Mesothelial cell of epicardium (in vitro differentiated cells): ENCODE measurements at regions not wholly inside any gene's neighbourhood (a gene's known extent, or its start where the extent isn't known, plus 50 kb on each side); places are given as distances from the start of the nearest gene placed in this dataset.

Experiments used
- DNase-seq, 2 experiments: peaks; one replicate each; pipeline ENCODE4 v3.0.0; 2021; ENCODE audit warnings: low spot score in 2 of 2; ENCODE audit not compliant: unreplicated experiment in 2 of 2
- H3K27ac Mint-ChIP-seq: 2 replicates; pipeline ENCODE4 v1.8.0; 2021; ENCODE audit warnings: mixed read lengths
- H3K27me3 Mint-ChIP-seq: 2 replicates; pipeline ENCODE4 v1.8.0; 2021; ENCODE audit warnings: low read depth, mixed read lengths
- H3K36me3 Mint-ChIP-seq: 2 replicates; pipeline ENCODE4 v1.8.0; 2021; ENCODE audit warnings: mixed read lengths
- H3K4me1 Mint-ChIP-seq: 2 replicates; pipeline ENCODE4 v1.8.0; 2021; ENCODE audit warnings: mixed read lengths
- H3K4me3 Mint-ChIP-seq: 2 replicates; pipeline ENCODE4 v1.8.0; 2021; ENCODE audit warnings: mild to moderate bottlenecking, moderate library complexity, mixed read lengths
- H3K9me3 Mint-ChIP-seq: 2 replicates; pipeline ENCODE4 v1.8.0; 2021; ENCODE audit warnings: mixed read lengths
- TF ChIP-seq, protein P1 (sequence below): fragments of 200-600 bp; sonication (generic); IDR thresholded peaks from one replicate; pipeline ENCODE4 v1.5.0; 2021; ENCODE audit warnings: antibody characterized with exemption; ENCODE audit not compliant: unreplicated experiment

DNA sequence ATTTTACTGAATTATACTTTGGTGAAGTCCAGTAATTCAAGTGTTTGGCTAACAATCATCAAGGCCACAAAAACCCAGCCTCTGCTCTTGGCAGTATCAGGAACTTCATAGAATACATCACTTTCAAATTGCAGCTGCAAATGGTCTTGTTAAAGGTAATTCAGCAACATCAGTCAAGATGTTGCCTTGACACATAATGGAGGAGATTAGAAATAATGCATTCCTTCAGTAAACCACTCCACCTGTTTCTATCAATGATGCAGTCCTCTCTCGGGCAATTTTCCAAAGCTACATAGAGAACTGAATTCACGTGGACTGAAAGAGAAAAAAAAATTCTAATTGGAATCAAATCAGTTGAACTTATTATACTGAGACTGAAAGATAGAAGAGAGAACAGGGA, 279.3 kb downstream of the VGLL3 start:
- H3K4me1 Mint-ChIP-seq, result peaks cover 5% of the 10 kb centered on the region
- H3K27ac Mint-ChIP-seq, result no peak overlapping the region

DNA sequence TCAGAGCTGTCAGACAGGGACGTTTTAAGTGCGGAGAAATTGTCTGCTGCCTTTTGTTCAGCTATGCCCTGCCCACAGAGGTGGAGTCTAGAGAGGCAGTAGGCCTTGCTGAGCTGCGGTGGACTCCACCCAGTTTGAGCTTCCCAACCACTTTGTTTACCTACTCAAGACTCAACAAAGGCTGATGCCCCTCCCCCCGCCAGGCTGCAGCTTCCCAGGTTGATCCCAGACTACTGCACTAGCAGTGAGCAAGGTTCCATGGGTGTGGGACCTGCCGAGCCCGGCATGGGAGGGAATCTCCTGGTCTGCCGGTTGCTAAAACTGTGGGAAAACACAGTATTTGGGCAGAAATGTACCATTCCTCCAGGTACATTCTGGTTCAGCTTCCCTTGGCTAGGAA, 282.1 kb downstream of the VGLL3 start:
- Mint-ChIP-seq H3K36me3 (no peaks in the 10 kb centered on the region), H3K27me3 (no peaks in the 10 kb centered on the region), H3K4me3 (no peak overlapping the region), H3K27ac (no peak overlapping the region), H3K9me3 (peaks cover 16% of the 10 kb centered on the region), H3K4me1 (peaks cover 5% of the 10 kb centered on the region)
- TF ChIP-seq, protein P1, sequence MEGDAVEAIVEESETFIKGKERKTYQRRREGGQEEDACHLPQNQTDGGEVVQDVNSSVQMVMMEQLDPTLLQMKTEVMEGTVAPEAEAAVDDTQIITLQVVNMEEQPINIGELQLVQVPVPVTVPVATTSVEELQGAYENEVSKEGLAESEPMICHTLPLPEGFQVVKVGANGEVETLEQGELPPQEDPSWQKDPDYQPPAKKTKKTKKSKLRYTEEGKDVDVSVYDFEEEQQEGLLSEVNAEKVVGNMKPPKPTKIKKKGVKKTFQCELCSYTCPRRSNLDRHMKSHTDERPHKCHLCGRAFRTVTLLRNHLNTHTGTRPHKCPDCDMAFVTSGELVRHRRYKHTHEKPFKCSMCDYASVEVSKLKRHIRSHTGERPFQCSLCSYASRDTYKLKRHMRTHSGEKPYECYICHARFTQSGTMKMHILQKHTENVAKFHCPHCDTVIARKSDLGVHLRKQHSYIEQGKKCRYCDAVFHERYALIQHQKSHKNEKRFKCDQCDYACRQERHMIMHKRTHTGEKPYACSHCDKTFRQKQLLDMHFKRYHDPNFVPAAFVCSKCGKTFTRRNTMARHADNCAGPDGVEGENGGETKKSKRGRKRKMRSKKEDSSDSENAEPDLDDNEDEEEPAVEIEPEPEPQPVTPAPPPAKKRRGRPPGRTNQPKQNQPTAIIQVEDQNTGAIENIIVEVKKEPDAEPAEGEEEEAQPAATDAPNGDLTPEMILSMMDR, result no peak
- DNase-seq, result no peak

More for the DNA sequence above, 279.3 kb downstream of the VGLL3 start:
- Mint-ChIP-seq H3K36me3 (no peaks in the 10 kb centered on the region), H3K27me3 (no peaks in the 10 kb centered on the region), H3K4me3 (no peak overlapping the region), H3K9me3 (peaks cover 5% of the 10 kb centered on the region)
- TF ChIP-seq, protein P1, result no peak
- DNase-seq, result no peak

DNA sequence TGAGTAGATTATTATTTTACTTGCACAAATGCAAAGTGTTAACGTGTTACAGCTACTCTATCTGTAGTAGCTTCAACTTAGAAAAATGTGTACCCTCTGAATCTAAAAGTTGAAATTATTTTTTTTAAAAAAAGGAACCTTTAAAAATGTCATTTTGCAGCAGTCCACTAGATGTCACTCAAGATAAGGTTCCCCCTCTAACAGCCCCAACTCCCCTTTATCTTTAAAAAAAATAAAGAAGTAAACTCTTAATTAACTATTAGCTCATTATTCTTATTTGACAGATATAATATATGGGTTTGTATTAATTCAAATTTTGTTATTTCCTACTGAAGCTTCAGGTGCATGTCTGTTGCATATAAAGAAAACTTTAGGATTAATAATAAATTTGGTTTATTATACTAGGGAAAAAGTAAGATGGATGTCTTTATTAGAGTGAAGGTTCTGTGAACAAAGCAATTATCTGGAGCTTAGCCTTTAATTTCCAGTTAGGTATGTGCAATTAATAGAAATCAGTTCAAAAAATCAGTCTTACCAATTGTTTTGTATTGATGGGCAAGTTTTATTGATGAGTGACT, 288.5 kb downstream of the VGLL3 start:
- peaks cover 11% of the 10 kb centered on the region for H3K9me3 Mint-ChIP-seq
- no peak for DNase-seq
- no peaks in the 10 kb centered on the region for H3K4me1 Mint-ChIP-seq
- TF ChIP-seq, protein P1, result peak; percentile 37
- H3K36me3 Mint-ChIP-seq, result no peaks in the 10 kb centered on the region
- H3K27me3 Mint-ChIP-seq, result no peaks in the 10 kb centered on the region
- H3K27ac Mint-ChIP-seq, result no peak overlapping the region
- H3K4me3 Mint-ChIP-seq, result no peak overlapping the region

DNA sequence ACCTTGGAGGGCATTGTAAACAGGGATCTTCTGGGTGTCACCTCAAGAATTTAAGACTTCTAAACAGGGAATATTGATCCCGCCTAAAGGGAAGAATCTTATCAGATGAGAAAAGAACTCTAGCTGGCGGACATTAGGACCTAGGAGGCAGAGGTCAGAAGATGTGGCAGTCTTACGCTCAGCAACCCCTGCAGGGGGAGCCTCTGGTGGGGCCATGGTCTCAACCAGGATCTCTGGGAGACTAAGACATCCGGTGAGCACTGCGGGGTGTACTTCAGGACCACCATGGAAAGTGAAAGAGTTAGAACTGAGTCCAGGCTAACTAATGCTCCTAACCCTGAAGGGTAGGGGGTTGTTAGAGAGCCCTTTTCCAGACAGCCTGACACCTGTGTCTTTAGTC, 295.2 kb downstream of the VGLL3 start:
- Mint-ChIP-seq H3K27me3 (no peaks in the 10 kb centered on the region), H3K4me3 (no peak overlapping the region), H3K27ac (no peak overlapping the region), H3K4me1 (peaks cover 13% of the 10 kb centered on the region), H3K36me3 (no peaks in the 10 kb centered on the region), H3K9me3 (no peaks in the 10 kb centered on the region)
- no peak for DNase-seq
- TF ChIP-seq, protein P1, result no peak

DNA sequence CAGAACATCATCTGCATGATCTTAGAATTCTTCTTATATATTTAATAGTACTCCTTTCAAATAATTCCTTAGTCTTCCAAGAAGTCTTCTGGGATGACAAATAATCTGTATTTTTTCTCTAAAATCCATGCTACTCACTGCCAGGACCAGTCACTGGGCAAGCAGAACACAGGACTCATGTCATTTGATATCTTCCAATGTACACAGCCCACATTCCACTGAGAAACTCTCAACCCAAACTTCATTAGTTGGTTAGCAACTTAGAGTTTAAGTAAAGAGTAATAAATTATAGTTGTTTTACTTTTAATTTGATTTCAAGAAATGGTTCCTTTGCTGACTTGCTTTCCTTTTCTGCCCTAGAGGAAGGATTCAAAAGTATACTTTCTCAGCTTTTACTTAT, 317.0 kb downstream of the VGLL3 start:
- TF ChIP-seq, protein P1, result no peak
- Mint-ChIP-seq H3K4me3 (no peak overlapping the region), H3K36me3 (peaks cover 2% of the 10 kb centered on the region), H3K27me3 (no peaks in the 10 kb centered on the region), H3K27ac (no peak overlapping the region), H3K9me3 (peaks cover 28% of the 10 kb centered on the region), H3K4me1 (peaks cover 3% of the 10 kb centered on the region)
- DNase-seq, result no peak

DNA sequence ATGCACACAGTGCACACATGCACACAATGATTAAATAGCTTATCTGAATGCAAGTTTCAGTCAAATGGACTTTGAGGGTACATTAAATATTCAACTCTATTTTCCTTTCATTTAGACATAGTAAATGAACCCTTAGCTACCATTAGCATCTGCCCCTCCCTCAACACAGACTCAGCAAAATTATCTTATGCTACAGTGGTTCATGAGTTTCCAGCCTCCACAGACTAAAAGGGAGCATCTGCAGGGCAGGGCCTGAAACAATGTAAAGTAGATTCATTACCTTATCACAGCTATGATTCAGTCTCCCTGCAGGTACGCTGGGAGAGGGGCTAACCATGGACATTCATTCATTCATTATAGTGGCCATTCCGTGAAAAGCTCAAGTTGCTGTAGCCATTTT, 329.1 kb downstream of the VGLL3 start:
- no peak for DNase-seq
- Mint-ChIP-seq H3K27me3 (no peaks in the 10 kb centered on the region), H3K27ac (no peak overlapping the region), H3K4me1 (no peaks in the 10 kb centered on the region), H3K36me3 (no peaks in the 10 kb centered on the region), H3K4me3 (no peak overlapping the region), H3K9me3 (no peaks in the 10 kb centered on the region)
- TF ChIP-seq, protein P1, result no peak
